H1 (cell line): ENCODE measurements at regions not wholly inside any gene's neighbourhood (a gene's known extent, or its start where the extent isn't known, plus 50 kb on each side); places are given as distances from the start of the nearest gene placed in this dataset.

Source experiments
- EGR1 ChIP-seq: IDR thresholded peaks from 2 replicates; pipeline ENCODE4 v1.6.1; 2011; ENCODE audit warnings: low read depth, low read length, borderline replicate concordance
- EP300 ChIP-seq, 2 experiments: IDR thresholded peaks; 1 replicate in 1 of 2; 2 replicates in 1 of 2; pipeline ENCODE4 v1.6.1; 2011 to 2012; ENCODE audit warnings: low read depth in 2 of 2, low read length in 2 of 2, mild to moderate bottlenecking in 2 of 2, borderline replicate concordance in 1 of 2, inconsistent platforms in 1 of 2, moderate library complexity in 1 of 2
- MAFK ChIP-seq: IDR thresholded peaks from 2 replicates; pipeline ENCODE4 v1.6.1; 2012; ENCODE audit warnings: low read depth, mild to moderate bottlenecking, improper control_type of control experiment, low read length
- RNF2 ChIP-seq: fragments of 200-900, 300-1000 bp; sonication (generic); IDR thresholded peaks from 2 replicates; pipeline ENCODE4 v1.7.1; 2016; ENCODE audit warnings: borderline replicate concordance, low read depth, mild to moderate bottlenecking, antibody characterized with exemption, low read length; ENCODE audit not compliant: poor library complexity, severe bottlenecking; ENCODE audit errors: missing control alignments
- ZNF274 ChIP-seq: IDR thresholded peaks from 2 replicates; pipeline ENCODE4 v1.7.0; 2012; ENCODE audit warnings: low read length, borderline replicate concordance; ENCODE audit errors: extremely low read depth

DNA sequence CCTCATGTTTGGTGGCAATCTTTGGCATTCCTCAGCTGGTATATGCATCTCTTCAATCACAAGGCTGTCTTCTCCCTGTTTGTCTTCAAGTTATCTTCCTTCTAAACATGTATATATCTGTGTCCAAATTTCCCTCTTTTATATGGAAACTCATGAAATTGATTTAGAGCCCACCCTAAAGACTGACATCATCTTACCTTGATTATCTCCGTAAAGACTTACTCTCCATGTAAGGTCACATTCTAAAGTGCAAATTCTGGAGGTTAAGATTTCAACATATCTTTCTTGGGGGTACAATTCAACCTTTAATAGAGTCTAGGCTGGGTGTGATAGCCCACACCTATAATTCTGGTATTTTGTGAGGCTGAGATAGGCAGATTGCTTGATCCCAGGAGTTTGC lies 215.8 kb upstream of the LRRC4C start (continued):
- TF ChIP-seq RNF2, result no peak
- TF ChIP-seq EGR1, result no peak
- TF ChIP-seq EP300 (IDR thresholded peaks at IDR 0.05; ENCODE audit: borderline replicate concordance in 1 of 2, low read depth in 2 of 2, low read length in 2 of 2), result no peak
- TF ChIP-seq ZNF274, result no peak
- TF ChIP-seq MAFK, result no peak
